ENCODE measurements at regions not wholly inside any gene's neighbourhood (a gene's known extent, or its start where the extent isn't known, plus 50 kb on each side); places are given as distances from the start of the nearest gene placed in this dataset.

DNA sequence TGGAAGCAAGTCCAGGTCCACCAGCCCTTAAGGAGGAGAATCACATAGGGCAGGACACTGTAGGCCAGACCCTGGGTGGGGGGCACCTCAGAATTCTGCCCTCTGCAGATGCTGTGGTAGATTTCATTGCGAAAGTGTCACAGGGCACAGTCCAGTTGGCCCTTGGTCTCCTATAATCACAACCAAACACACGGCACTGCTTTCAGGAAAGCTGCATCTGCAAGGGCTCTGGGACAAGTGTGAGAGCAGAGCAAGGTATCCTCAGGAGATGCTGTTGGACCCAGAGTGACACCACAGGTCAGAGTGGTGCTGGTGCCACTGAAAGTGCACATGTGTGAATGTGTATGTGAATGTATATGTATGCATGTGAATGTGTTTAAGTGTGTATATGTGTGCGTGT lies 88.6 kb upstream of the MBNL2 start:
- no peak overlapping the region for H3K4me3 ChIP-seq (ENCODE audit: control insufficient read depth in 2 of 3, extremely low read depth in 1 of 3, insufficient read depth in 2 of 3, low read depth in 1 of 3, low read length in 3 of 3)
- TF ChIP-seq EZH2 (IDR thresholded peaks at IDR 0.05; ENCODE audit: low read length) = no peak
- TF ChIP-seq, protein P1, sequence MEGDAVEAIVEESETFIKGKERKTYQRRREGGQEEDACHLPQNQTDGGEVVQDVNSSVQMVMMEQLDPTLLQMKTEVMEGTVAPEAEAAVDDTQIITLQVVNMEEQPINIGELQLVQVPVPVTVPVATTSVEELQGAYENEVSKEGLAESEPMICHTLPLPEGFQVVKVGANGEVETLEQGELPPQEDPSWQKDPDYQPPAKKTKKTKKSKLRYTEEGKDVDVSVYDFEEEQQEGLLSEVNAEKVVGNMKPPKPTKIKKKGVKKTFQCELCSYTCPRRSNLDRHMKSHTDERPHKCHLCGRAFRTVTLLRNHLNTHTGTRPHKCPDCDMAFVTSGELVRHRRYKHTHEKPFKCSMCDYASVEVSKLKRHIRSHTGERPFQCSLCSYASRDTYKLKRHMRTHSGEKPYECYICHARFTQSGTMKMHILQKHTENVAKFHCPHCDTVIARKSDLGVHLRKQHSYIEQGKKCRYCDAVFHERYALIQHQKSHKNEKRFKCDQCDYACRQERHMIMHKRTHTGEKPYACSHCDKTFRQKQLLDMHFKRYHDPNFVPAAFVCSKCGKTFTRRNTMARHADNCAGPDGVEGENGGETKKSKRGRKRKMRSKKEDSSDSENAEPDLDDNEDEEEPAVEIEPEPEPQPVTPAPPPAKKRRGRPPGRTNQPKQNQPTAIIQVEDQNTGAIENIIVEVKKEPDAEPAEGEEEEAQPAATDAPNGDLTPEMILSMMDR (optimal IDR thresholded peaks at IDR 0.05 in 1 of 3, IDR thresholded peaks at IDR 0.05 in 1 of 3, conservative IDR thresholded peaks at IDR 0.05 in 1 of 3; ENCODE audit: extremely low read depth in 1 of 3, insufficient read depth in 2 of 3, low read length in 3 of 3) = no peak
- no peaks in the 10 kb centered on the region for H3K36me3 ChIP-seq (ENCODE audit: control insufficient read depth in 2 of 2, extremely low read depth in 1 of 2, insufficient read depth in 2 of 2, low read length in 2 of 2)
- H2AFZ ChIP-seq (ENCODE audit: control insufficient read depth, low read length) = no peak overlapping the region
- no peaks in the 10 kb centered on the region for H3K9me3 ChIP-seq (ENCODE audit: control insufficient read depth, low read depth, low read length)
- dilution Hi-C loops (cut with MboI; ENCODE audit: extremely low pct_ligation_motif_present, low sequenced_read_pairs) = no loop called here
- no peak overlapping the region for H3K9ac ChIP-seq (ENCODE audit: control insufficient read depth, extremely low read depth, insufficient read depth, low read length)
- H4K20me1 ChIP-seq (ENCODE audit: control insufficient read depth, extremely low read depth, insufficient read depth, low read length) = no peaks in the 10 kb centered on the region
- DNase-seq (ENCODE audit: low read depth, low spot score) (no peak), FAIRE-seq (no peak)
- no peaks in the 10 kb centered on the region for H3K4me1 ChIP-seq (ENCODE audit: control insufficient read depth, extremely low read depth, insufficient read depth, low read length)
- H3K9me1 ChIP-seq (ENCODE audit: control insufficient read depth, extremely low read depth, insufficient read depth, low read length) = no peaks in the 10 kb centered on the region
- no peak overlapping the region for H3K4me2 ChIP-seq (ENCODE audit: control insufficient read depth, extremely low read depth, insufficient read depth, low read depth, low read length)
- no peaks in the 10 kb centered on the region for H3K27me3 ChIP-seq (ENCODE audit: control insufficient read depth, extremely low read depth, insufficient read depth, low read length)
- no peak overlapping the region for H3K27ac ChIP-seq (ENCODE audit: control insufficient read depth, insufficient read depth, low read length)
- H3K79me2 ChIP-seq (ENCODE audit: control insufficient read depth, insufficient read depth, low read length) = no peaks in the 10 kb centered on the region

DNA sequence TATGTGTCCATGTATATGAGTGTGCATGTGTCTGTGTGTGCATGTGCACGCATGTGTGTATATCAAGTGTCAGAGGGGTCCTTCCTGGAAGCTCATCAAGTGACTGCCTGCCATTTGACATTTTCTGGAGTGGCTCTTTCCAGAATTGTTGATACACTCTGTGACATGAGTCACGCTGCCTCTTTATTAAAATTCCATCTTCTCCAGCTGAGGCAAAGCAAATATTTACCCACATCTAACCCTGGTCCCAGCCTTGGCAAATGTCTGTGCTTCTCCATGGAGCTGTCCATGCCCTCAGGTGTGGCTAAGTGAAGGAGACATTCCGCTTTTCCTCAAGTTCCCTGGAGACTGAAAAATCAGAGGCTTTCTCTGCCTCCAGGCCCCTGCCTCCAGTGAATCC lies 88.2 kb upstream of the MBNL2 start:
- no peaks in the 10 kb centered on the region for H4K20me1 ChIP-seq (ENCODE audit: control insufficient read depth, extremely low read depth, insufficient read depth, low read length)
- no peak overlapping the region for H3K4me3 ChIP-seq (ENCODE audit: control insufficient read depth in 2 of 3, extremely low read depth in 1 of 3, insufficient read depth in 2 of 3, low read depth in 1 of 3, low read length in 3 of 3)
- no peaks in the 10 kb centered on the region for H3K9me3 ChIP-seq (ENCODE audit: control insufficient read depth, low read depth, low read length)
- dilution Hi-C loops (cut with MboI; ENCODE audit: extremely low pct_ligation_motif_present, low sequenced_read_pairs) = no loop called here
- no peaks in the 10 kb centered on the region for H3K79me2 ChIP-seq (ENCODE audit: control insufficient read depth, insufficient read depth, low read length)
- TF ChIP-seq, protein P1 (optimal IDR thresholded peaks at IDR 0.05 in 1 of 3, IDR thresholded peaks at IDR 0.05 in 1 of 3, conservative IDR thresholded peaks at IDR 0.05 in 1 of 3; ENCODE audit: extremely low read depth in 1 of 3, insufficient read depth in 2 of 3, low read length in 3 of 3) = no peak
- H3K27ac ChIP-seq (ENCODE audit: control insufficient read depth, insufficient read depth, low read length) = no peak overlapping the region
- no peak overlapping the region for H3K9ac ChIP-seq (ENCODE audit: control insufficient read depth, extremely low read depth, insufficient read depth, low read length)
- H3K4me2 ChIP-seq (ENCODE audit: control insufficient read depth, extremely low read depth, insufficient read depth, low read depth, low read length) = no peak overlapping the region
- H3K9me1 ChIP-seq (ENCODE audit: control insufficient read depth, extremely low read depth, insufficient read depth, low read length) = no peaks in the 10 kb centered on the region
- no peaks in the 10 kb centered on the region for H3K36me3 ChIP-seq (ENCODE audit: control insufficient read depth in 2 of 2, extremely low read depth in 1 of 2, insufficient read depth in 2 of 2, low read length in 2 of 2)
- H3K27me3 ChIP-seq (ENCODE audit: control insufficient read depth, extremely low read depth, insufficient read depth, low read length) = no peaks in the 10 kb centered on the region
- FAIRE-seq (no peak), DNase-seq (ENCODE audit: low read depth, low spot score) (no peak)
- H2AFZ ChIP-seq (ENCODE audit: control insufficient read depth, low read length) = no peak overlapping the region
- no peaks in the 10 kb centered on the region for H3K4me1 ChIP-seq (ENCODE audit: control insufficient read depth, extremely low read depth, insufficient read depth, low read length)

Data from keratinocyte (primary cell).